Ascending aorta (tissue), 2 donors: ENCODE measurements at regions not wholly inside any gene's neighbourhood (a gene's known extent, or its start where the extent isn't known, plus 50 kb on each side); places are given as distances from the start of the nearest gene placed in this dataset.
A peak's percentile ranks its signal among the peaks of the same experiment; 100 is the strongest.

Experiments used
- DNase-seq, 2 donors: peaks; one replicate each; pipeline ENCODE4 v3.0.0-alpha.2; 2019; ENCODE audit warnings: low spot score in 2 of 2
- H3K27ac ChIP-seq, 2 donors: fragments of 200-600 bp; sonication (generic); one replicate each; pipeline ENCODE4 v1.5.1; 2016 to 2017; ENCODE audit warnings: mild to moderate bottlenecking in 1 of 2
- H3K27me3 ChIP-seq: fragments of 200-600 bp; sonication (generic); one replicate; pipeline ENCODE4 v1.5.1; 2017
- H3K36me3 ChIP-seq, 2 donors: fragments of 200-600 bp; sonication (generic); one replicate each; pipeline ENCODE4 v1.5.1; 2016
- H3K4me1 ChIP-seq, 2 donors: fragments of 200-600 bp; sonication (generic); one replicate each; pipeline ENCODE4 v1.5.1; 2016 to 2017; ENCODE audit warnings: mild to moderate bottlenecking in 1 of 2
- H3K4me3 ChIP-seq, 2 donors: fragments of 200-600 bp; sonication (generic); one replicate each; pipeline ENCODE4 v1.5.1; 2016 to 2017; ENCODE audit warnings: mild to moderate bottlenecking in 1 of 2
- H3K9me3 ChIP-seq, 2 donors: fragments of 200-600 bp; sonication (generic); one replicate each; pipeline ENCODE4 v1.5.1; 2016
- CTCF ChIP-seq, 3 experiments: fragments of 200-600 bp in 2 of 3; fragments of 450-650 bp in 1 of 3; sonication (generic) in 2 of 3; IDR thresholded peaks; one replicate each; pipeline ENCODE4 v1.5.1; 2016 to 2019; ENCODE audit warnings: antibody characterized with exemption in 3 of 3, mild to moderate bottlenecking in 1 of 3, moderate library complexity in 1 of 3
- intact Hi-C: fragments of 100-400 bp; cut with DNase I; formaldehyde crosslinking; loops from one replicate; pipeline ENCODE4 v1.15.1; 2023

GRCh38 chr7:26076691-26077090 is 75.3 kb upstream of the NFE2L3 start:
- H3K27me3 ChIP-seq = no peaks in the 10 kb centered on the region
- no peak for TF ChIP-seq CTCF (IDR thresholded peaks at IDR 0.05)

GRCh38 chr7:26078437-26079336 is 73.3 kb upstream of the NFE2L3 start:
- Histone ChIP-seq H3K9me3 (no peaks in the 10 kb centered on the region), H3K36me3 (no peaks in the 10 kb centered on the region), H3K4me3 (no peak overlapping the region), H3K27me3 (no peaks in the 10 kb centered on the region), H3K27ac (no peak overlapping the region), H3K4me1 (no peaks in the 10 kb centered on the region)
- peak in 1 of 2 donors; percentile 26 for DNase-seq
- intact Hi-C loops = no loop called here
- no peak for TF ChIP-seq CTCF (IDR thresholded peaks at IDR 0.05)

More at GRCh38 chr7:26076691-26077090, 75.3 kb upstream of the NFE2L3 start:
- Histone ChIP-seq H3K27ac (no peak overlapping the region), H3K36me3 (no peaks in the 10 kb centered on the region), H3K9me3 (no peaks in the 10 kb centered on the region), H3K4me3 (no peak overlapping the region), H3K4me1 (no peaks in the 10 kb centered on the region)
- intact Hi-C loops = no loop called here
- no peak for DNase-seq

- no peak for DNase-seq
Measured at GRCh38 chr7:26081638-26082037, 70.4 kb upstream of the NFE2L3 start.

GRCh38 chr7:26083113-26083512 is 68.9 kb upstream of the NFE2L3 start:
- TF ChIP-seq CTCF (IDR thresholded peaks at IDR 0.05) = no peak
- Histone ChIP-seq H3K27ac (no peak overlapping the region), H3K4me1 (no peaks in the 10 kb centered on the region), H3K4me3 (no peak overlapping the region), H3K36me3 (no peaks in the 10 kb centered on the region), H3K27me3 (no peaks in the 10 kb centered on the region), H3K9me3 (no peaks in the 10 kb centered on the region)
- no peak for DNase-seq
- intact Hi-C loops = no loop called here

More at GRCh38 chr7:26081638-26082037, 70.4 kb upstream of the NFE2L3 start:
- TF ChIP-seq CTCF (IDR thresholded peaks at IDR 0.05) = no peak
- intact Hi-C loops = no loop called here
- Histone ChIP-seq H3K27ac (no peak overlapping the region), H3K9me3 (no peaks in the 10 kb centered on the region), H3K27me3 (no peaks in the 10 kb centered on the region), H3K4me1 (no peaks in the 10 kb centered on the region), H3K4me3 (no peak overlapping the region), H3K36me3 (no peaks in the 10 kb centered on the region)

GRCh38 chr7:26084418-26084817 is 67.6 kb upstream of the NFE2L3 start:
- Histone ChIP-seq H3K4me3 (no peak overlapping the region), H3K27me3 (no peaks in the 10 kb centered on the region), H3K9me3 (no peaks in the 10 kb centered on the region), H3K36me3 (no peaks in the 10 kb centered on the region), H3K27ac (no peak overlapping the region), H3K4me1 (no peaks in the 10 kb centered on the region)
- intact Hi-C loops = no loop called here
- TF ChIP-seq CTCF (IDR thresholded peaks at IDR 0.05) = no peak
- no peak for DNase-seq
